K562 (cell line): ENCODE measurements at regions not wholly inside any gene's neighbourhood (a gene's known extent, or its start where the extent isn't known, plus 50 kb on each side); places are given as distances from the start of the nearest gene placed in this dataset.

ENCODE experiments used
- ARID1B ChIP-seq: fragments of 450-650 bp; IDR thresholded peaks from 2 replicates; pipeline ENCODE4 v1.6.1; 2016; ENCODE audit warnings: antibody characterized with exemption, mild to moderate bottlenecking, inconsistent platforms
- ETV1 ChIP-seq: fragments of 450-650 bp; conservative IDR thresholded peaks from 2 replicates; pipeline ENCODE4 v1.6.1; 2016; ENCODE audit warnings: missing genetic modification characterization, control low read depth, low read depth, missing compliant biosample characterization
- FOXJ3 ChIP-seq: sonication (generic); formaldehyde crosslinking; IDR thresholded peaks from 2 replicates; pipeline ENCODE4 v1.4.0; 2020; ENCODE audit warnings: mild to moderate bottlenecking, missing genetic modification reagents
- FOXK2 ChIP-seq, 2 experiments: fragments of 450-650 bp; IDR thresholded peaks in 1 of 2; conservative IDR thresholded peaks in 1 of 2; 2 replicates each; pipeline ENCODE4 v1.6.1; 2016; ENCODE audit warnings: low read depth in 2 of 2, mild to moderate bottlenecking in 1 of 2
- JUN ChIP-seq, 2 experiments: sonication (generic) in 1 of 2; formaldehyde crosslinking in 1 of 2; IDR thresholded peaks; 2 replicates each; pipeline versions ENCODE4 v1.6.1 to v1.8.0; 2012 to 2022; ENCODE audit warnings: borderline replicate concordance in 2 of 2, mild to moderate bottlenecking in 2 of 2, improper control_type of control experiment in 1 of 2, low read depth in 1 of 2, low read length in 1 of 2, missing genetic modification reagents in 1 of 2
- PKNOX1 ChIP-seq: fragments of 450-650 bp; IDR thresholded peaks from 2 replicates; pipeline ENCODE4 v1.6.1; 2016
- TAF9B ChIP-seq: fragments of 450-650 bp; IDR thresholded peaks from 2 replicates; pipeline ENCODE4 v1.6.1; 2018; ENCODE audit warnings: mild to moderate bottlenecking; ENCODE audit not compliant: partially characterized antibody
- VEZF1 ChIP-seq: fragments of 200-800 bp; sonication (Bioruptor generic); IDR thresholded peaks from 2 replicates; pipeline ENCODE4 v1.6.1; 2017; ENCODE audit warnings: missing genetic modification characterization, missing compliant biosample characterization
- ZNF239 ChIP-seq: fragments of 250-450 bp; sonication (Bioruptor Pico); IDR thresholded peaks from 2 replicates; pipeline ENCODE4 v1.4.0; 2020; ENCODE audit warnings: mild to moderate bottlenecking
- ZNF449 ChIP-seq: fragments of 250-450 bp; sonication (Bioruptor Pico); IDR thresholded peaks from 2 replicates; pipeline ENCODE4 v1.8.0; 2022; ENCODE audit warnings: moderate library complexity, mild to moderate bottlenecking, inconsistent platforms
- ZNF57 ChIP-seq: fragments of 450-650 bp; formaldehyde crosslinking; IDR thresholded peaks from 2 replicates; pipeline ENCODE4 v1.4.0; 2020; ENCODE audit warnings: mild to moderate bottlenecking, moderate library complexity
- ZNF639 ChIP-seq, 2 experiments: fragments of 200-800 bp in 1 of 2; sonication (Bioruptor generic) in 1 of 2; sonication (generic) in 1 of 2; formaldehyde crosslinking in 1 of 2; IDR thresholded peaks in 1 of 2; conservative IDR thresholded peaks in 1 of 2; 2 replicates each; pipeline versions ENCODE4 v1.5.0 to v1.6.1; 2016 to 2020; ENCODE audit warnings: missing compliant biosample characterization in 1 of 2, missing genetic modification characterization in 1 of 2, missing genetic modification reagents in 1 of 2
- ZNF75A ChIP-seq: fragments of 450-650 bp; formaldehyde crosslinking; IDR thresholded peaks from 2 replicates; pipeline ENCODE4 v1.4.0; 2020; ENCODE audit warnings: mild to moderate bottlenecking

GRCh38 chr6:14452567-14453527 lies 335.3 kb downstream of the CD83 start (continued):
- TF ChIP-seq ZNF57 (no peak), PKNOX1 (peak; percentile 82), ARID1B (peak; percentile 85), ETV1 (peak; percentile 74; the same call in 1 of the 2 replicates), ZNF449 (CRISPR knock-in tag) (peak; percentile 27; the same call in 1 of the 2 replicates), ZNF639 (CRISPR knock-in tag; conservative IDR thresholded peaks at IDR 0.05 in 1 of 2, IDR thresholded peaks at IDR 0.05 in 1 of 2) (peak in 1 of 2 experiments; percentile 72; a peak in 2 of 4 replicates), ZNF239 (CRISPR knock-in tag) (no peak; the same call in 1 of the 2 replicates), ZNF75A (CRISPR knock-in tag) (0 out of 2 replicates have a peak, but pooled peaks have one; percentile 36), FOXJ3 (CRISPR knock-in tag) (no peak), TAF9B (peak; percentile 38), JUN (IDR thresholded peaks at IDR 0.05; ENCODE audit: borderline replicate concordance, low read depth, low read length) (0 out of 2 replicates have a peak, but pooled peaks have one; percentile 23), JUN (CRISPR knock-in tag; IDR thresholded peaks at IDR 0.05; ENCODE audit: borderline replicate concordance) (no peak), FOXK2 (conservative IDR thresholded peaks at IDR 0.05 in 1 of 2, IDR thresholded peaks at IDR 0.05 in 1 of 2; ENCODE audit: low read depth in 2 of 2) (peak in 1 of 2 experiments; percentile 77; a peak in 2 of 4 replicates), VEZF1 (peak; percentile 34; the same call in 1 of the 2 replicates)
